ENCODE measurements at regions not wholly inside any gene's neighbourhood (a gene's known extent, or its start where the extent isn't known, plus 50 kb on each side); places are given as distances from the start of the nearest gene placed in this dataset.

DNA sequence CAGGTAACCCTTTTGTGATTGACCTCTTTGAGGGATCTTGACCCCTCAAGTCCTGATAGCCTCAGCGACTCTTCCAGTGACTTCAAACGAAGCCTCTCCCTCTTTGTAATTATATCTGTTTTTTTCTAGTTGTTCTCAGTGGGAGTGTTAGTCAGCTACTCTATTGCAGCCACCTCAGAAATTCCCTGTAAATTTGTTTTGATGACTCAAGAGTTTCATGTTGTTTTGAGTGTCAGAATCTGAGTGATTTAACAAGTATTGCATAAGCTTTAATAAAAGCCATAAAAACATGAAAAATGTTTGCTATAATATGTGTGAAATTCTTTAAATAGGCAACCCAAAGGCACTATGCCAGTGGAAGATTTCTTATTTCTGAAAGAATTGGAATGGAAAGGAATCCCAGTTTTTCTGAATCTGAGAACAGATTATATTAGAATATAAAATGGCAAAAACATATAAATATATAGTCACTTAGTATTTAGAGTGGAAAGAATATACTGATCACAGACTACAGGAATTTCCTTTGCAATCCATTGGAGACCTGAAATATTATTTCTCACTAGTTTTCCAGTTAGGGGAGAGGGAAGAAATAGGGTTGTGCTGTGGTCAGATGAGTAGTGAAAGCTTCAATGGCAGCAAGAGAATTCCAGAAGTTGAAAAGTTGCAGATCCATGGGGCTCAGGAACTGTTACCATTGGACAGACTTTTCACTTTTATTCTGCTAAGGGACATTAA lies 94.4 kb upstream of the SEMA3C start:
- DNase-seq = no peak
- Histone ChIP-seq H3K27me3 (no peaks in the 10 kb centered on the region), H3K4me1 (no peaks in the 10 kb centered on the region), H3K4me3 (no peak overlapping the region), H3K36me3 (peaks cover 0 to 2% of the 10 kb centered on the region in 2 donors), H3K27ac (no peak overlapping the region), H3K9me3 (peaks cover 0 to 15% of the 10 kb centered on the region in 2 donors)
- TF ChIP-seq, protein P1, sequence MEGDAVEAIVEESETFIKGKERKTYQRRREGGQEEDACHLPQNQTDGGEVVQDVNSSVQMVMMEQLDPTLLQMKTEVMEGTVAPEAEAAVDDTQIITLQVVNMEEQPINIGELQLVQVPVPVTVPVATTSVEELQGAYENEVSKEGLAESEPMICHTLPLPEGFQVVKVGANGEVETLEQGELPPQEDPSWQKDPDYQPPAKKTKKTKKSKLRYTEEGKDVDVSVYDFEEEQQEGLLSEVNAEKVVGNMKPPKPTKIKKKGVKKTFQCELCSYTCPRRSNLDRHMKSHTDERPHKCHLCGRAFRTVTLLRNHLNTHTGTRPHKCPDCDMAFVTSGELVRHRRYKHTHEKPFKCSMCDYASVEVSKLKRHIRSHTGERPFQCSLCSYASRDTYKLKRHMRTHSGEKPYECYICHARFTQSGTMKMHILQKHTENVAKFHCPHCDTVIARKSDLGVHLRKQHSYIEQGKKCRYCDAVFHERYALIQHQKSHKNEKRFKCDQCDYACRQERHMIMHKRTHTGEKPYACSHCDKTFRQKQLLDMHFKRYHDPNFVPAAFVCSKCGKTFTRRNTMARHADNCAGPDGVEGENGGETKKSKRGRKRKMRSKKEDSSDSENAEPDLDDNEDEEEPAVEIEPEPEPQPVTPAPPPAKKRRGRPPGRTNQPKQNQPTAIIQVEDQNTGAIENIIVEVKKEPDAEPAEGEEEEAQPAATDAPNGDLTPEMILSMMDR (IDR thresholded peaks at IDR 0.05) = no peak
- ATAC-seq = peak; percentile 51
- intact Hi-C loops (cut with DNase I) = no loop called here

GRCh38 chr7:81008901-81009300 lies 90.0 kb upstream of the SEMA3C start:
- H3K36me3 ChIP-seq = peaks cover 0 to 2% of the 10 kb centered on the region in 2 donors

DNA sequence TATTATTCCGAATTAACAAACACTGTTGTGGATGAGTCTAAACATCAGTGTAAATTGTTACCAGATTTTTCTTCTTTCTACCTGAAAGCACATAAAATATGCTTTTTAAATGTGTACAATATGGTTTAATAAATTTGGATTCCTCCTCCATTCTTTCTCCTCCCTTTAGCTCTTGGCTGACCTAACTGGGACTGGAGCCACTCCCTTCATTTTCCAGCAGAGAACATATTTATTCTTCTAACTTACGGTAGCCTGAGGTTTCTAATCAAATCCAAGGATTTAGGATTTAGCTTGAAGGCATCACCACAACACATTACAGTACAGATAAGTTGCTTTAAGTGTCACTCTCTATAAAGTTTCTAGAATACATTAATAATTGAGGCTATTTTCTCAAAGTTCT lies 88.2 kb upstream of the SEMA3C start:
- DNase-seq (no peak), ATAC-seq (no peak)
- Histone ChIP-seq H3K4me1 (no peaks in the 10 kb centered on the region), H3K36me3 (peaks cover 0 to 2% of the 10 kb centered on the region in 2 donors), H3K4me3 (no peak overlapping the region), H3K9me3 (peaks cover 0 to 14% of the 10 kb centered on the region in 2 donors), H3K27me3 (no peaks in the 10 kb centered on the region), H3K27ac (no peak overlapping the region)
- TF ChIP-seq, protein P1 (IDR thresholded peaks at IDR 0.05) = no peak
- intact Hi-C loops (cut with DNase I) = no loop called here

More at GRCh38 chr7:81008901-81009300, 90.0 kb upstream of the SEMA3C start:
- DNase-seq (no peak), ATAC-seq (no peak)
- Histone ChIP-seq H3K4me1 (no peaks in the 10 kb centered on the region), H3K4me3 (no peak overlapping the region), H3K27ac (no peak overlapping the region), H3K9me3 (peaks cover 0 to 15% of the 10 kb centered on the region in 2 donors), H3K27me3 (no peaks in the 10 kb centered on the region)
- TF ChIP-seq, protein P1 (IDR thresholded peaks at IDR 0.05) = no peak
- intact Hi-C loops (cut with DNase I) = no loop called here

- Histone ChIP-seq H3K36me3 (no peaks in the 10 kb centered on the region), H3K27ac (no peak overlapping the region), H3K9me3 (peaks cover 0 to 1% of the 10 kb centered on the region in 2 donors), H3K27me3 (no peaks in the 10 kb centered on the region), H3K4me3 (no peak overlapping the region), H3K4me1 (no peaks in the 10 kb centered on the region)
- DNase-seq (no peak), ATAC-seq (no peak)
- intact Hi-C loops (cut with DNase I) = no loop called here
- TF ChIP-seq, protein P1 (IDR thresholded peaks at IDR 0.05) = no peak
These were observed 86.4 kb upstream of the SEMA3C start for GRCh38 chr7:81005254-81005653.

DNA sequence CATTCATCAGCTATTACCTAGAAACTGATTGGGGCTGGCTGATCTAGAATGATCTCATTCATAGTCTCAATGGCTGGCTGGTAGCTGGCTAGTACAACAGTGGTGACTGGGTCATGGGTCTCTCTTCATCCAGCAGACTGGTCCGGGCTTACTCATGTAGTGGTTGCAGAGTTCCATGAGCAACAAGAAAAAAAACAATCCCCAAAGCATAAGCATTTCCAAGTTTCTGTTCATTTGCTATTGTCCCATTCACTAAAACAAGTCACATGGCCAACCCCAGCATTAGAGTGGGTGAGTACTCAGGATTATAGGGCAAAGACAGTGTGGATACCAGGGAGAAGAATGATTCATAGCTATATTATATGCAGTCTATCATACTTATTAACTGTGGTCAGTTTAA lies 85.2 kb upstream of the SEMA3C start:
- ATAC-seq (peak; percentile 22), DNase-seq (no peak)
- TF ChIP-seq, protein P1 (IDR thresholded peaks at IDR 0.05) = no peak
- intact Hi-C loops (cut with DNase I) = no loop called here
- H3K4me1 ChIP-seq = no peaks in the 10 kb centered on the region
- no peaks in the 10 kb centered on the region for H3K27me3 ChIP-seq
- H3K9me3 ChIP-seq = peaks cover 0 to 1% of the 10 kb centered on the region in 2 donors
- H3K36me3 ChIP-seq = no peaks in the 10 kb centered on the region
- H3K27ac ChIP-seq = no peak overlapping the region
- no peak overlapping the region for H3K4me3 ChIP-seq

All from left lung (tissue), 4 donors.